Neural cell (in vitro differentiated cells): ENCODE measurements at regions not wholly inside any gene's neighbourhood (a gene's known extent, or its start where the extent isn't known, plus 50 kb on each side); places are given as distances from the start of the nearest gene placed in this dataset.
"Not testable (repeated sequence)": the region's sequence is repeated elsewhere in the genome, so short reads cannot be mapped to it uniquely, and the experiment has no call there.

Experiments
- H2AFZ ChIP-seq: fragments of 200-600, 300-800 bp; sonication (generic), shearing (Covaris generic); 2 replicates; pipeline ENCODE4 v1.6.0; 2014; ENCODE audit warnings: low read depth, mild to moderate bottlenecking, antibody characterized with exemption, low read length, moderate library complexity
- H3F3A ChIP-seq: fragments of 200-600 bp; shearing (Covaris generic); 2 replicates; pipeline ENCODE4 v1.6.1; 2016; ENCODE audit warnings: mild to moderate bottlenecking, moderate library complexity, mixed read lengths, antibody characterized with exemption, low read length; ENCODE audit not compliant: insufficient read depth, poor library complexity, severe bottlenecking
- H3K27ac ChIP-seq: fragments of 200-600, 300-800 bp; sonication (generic), shearing (Covaris generic); 2 replicates; pipeline ENCODE4 v1.5.1; 2014; ENCODE audit warnings: mild to moderate bottlenecking, low read length, moderate library complexity
- H3K27me3 ChIP-seq: fragments of 300-800, 200-600 bp; sonication (generic), shearing (Covaris generic); 2 replicates; pipeline ENCODE4 v1.6.0; 2014; ENCODE audit warnings: mild to moderate bottlenecking, low read depth, low read length, moderate library complexity; ENCODE audit not compliant: insufficient read depth
- H3K36me3 ChIP-seq: fragments of 300-800, 200-600 bp; sonication (generic), shearing (Covaris generic); 2 replicates; pipeline ENCODE4 v1.5.1; 2014; ENCODE audit warnings: mild to moderate bottlenecking, antibody characterized with exemption, low read length, moderate library complexity; ENCODE audit not compliant: insufficient read depth
- H3K4me2 ChIP-seq: fragments of 300-800, 200-600 bp; sonication (generic), shearing (Covaris generic); 2 replicates; pipeline ENCODE4 v1.6.0; 2014; ENCODE audit warnings: mild to moderate bottlenecking, low read length
- H3K4me3 ChIP-seq: fragments of 300-800, 200-600 bp; sonication (generic), shearing (Covaris generic); 2 replicates; pipeline ENCODE4 v1.5.1; 2014; ENCODE audit warnings: mild to moderate bottlenecking, low read length, moderate library complexity
- H3K79me2 ChIP-seq: fragments of 200-600 bp; shearing (Covaris generic); replicated peaks from 2 replicates; pipeline ENCODE4 v1.6.0; 2014; ENCODE audit warnings: mild to moderate bottlenecking, low read length, moderate library complexity; ENCODE audit not compliant: insufficient read depth
- H3K9ac ChIP-seq: fragments of 300-800, 200-600 bp; sonication (generic), shearing (Covaris generic); 2 replicates; pipeline ENCODE4 v1.6.1; 2016; ENCODE audit warnings: mild to moderate bottlenecking, low read length, mixed read lengths
- H3K9me2 ChIP-seq: fragments of 200-600 bp; shearing (Covaris generic); 2 replicates; pipeline ENCODE4 v1.6.1; 2016; ENCODE audit warnings: mild to moderate bottlenecking, low read length, mixed read lengths; ENCODE audit not compliant: insufficient read depth
- H3K9me3 ChIP-seq: fragments of 200-600, 300-800 bp; sonication (generic), shearing (Covaris generic); 2 replicates; pipeline ENCODE4 v1.6.1; 2016; ENCODE audit warnings: mild to moderate bottlenecking, mixed run types, low read length, moderate library complexity, mixed read lengths
- H4K20me1 ChIP-seq: fragments of 200-600 bp; shearing (Covaris generic); 2 replicates; pipeline ENCODE4 v1.6.1; 2016; ENCODE audit warnings: mild to moderate bottlenecking, mixed run types; ENCODE audit not compliant: insufficient read depth
- CTCF ChIP-seq: fragments of 450-650 bp; IDR thresholded peaks from 2 replicates; pipeline ENCODE4 v1.5.1; 2014; ENCODE audit warnings: antibody characterized with exemption, mild to moderate bottlenecking, moderate library complexity; ENCODE audit not compliant: poor library complexity, severe bottlenecking
- EP300 ChIP-seq: fragments of 450-650 bp; conservative IDR thresholded peaks from 2 replicates; pipeline ENCODE4 v1.6.1; 2014; ENCODE audit warnings: antibody characterized with exemption, mild to moderate bottlenecking, moderate library complexity; ENCODE audit not compliant: poor library complexity, severe bottlenecking
- EZH2 ChIP-seq: fragments of 200-600, 300-800 bp; shearing (Covaris generic), sonication (generic); IDR thresholded peaks from 2 replicates; pipeline ENCODE4 v1.6.1; 2014; ENCODE audit warnings: antibody characterized with exemption, low read length, borderline replicate concordance, mild to moderate bottlenecking; ENCODE audit not compliant: insufficient read depth, poor library complexity, severe bottlenecking
- MXI1 ChIP-seq: fragments of 450-650 bp; conservative IDR thresholded peaks from 2 replicates; pipeline ENCODE4 v1.6.1; 2014; ENCODE audit warnings: antibody characterized with exemption, mild to moderate bottlenecking; ENCODE audit not compliant: poor library complexity, severe bottlenecking
- POLR2AphosphoS5 ChIP-seq: IDR thresholded peaks from 2 replicates; pipeline ENCODE4 v1.6.1; 2012
- RAD21 ChIP-seq: fragments of 450-650 bp; conservative IDR thresholded peaks from 2 replicates; pipeline ENCODE4 v1.6.1; 2014; ENCODE audit warnings: antibody characterized with exemption, mild to moderate bottlenecking, moderate library complexity
- REST ChIP-seq: IDR thresholded peaks from 2 replicates; pipeline ENCODE4 v1.6.1; 2012; ENCODE audit warnings: borderline replicate concordance
- SMC3 ChIP-seq: fragments of 450-650 bp; conservative IDR thresholded peaks from 2 replicates; pipeline ENCODE4 v1.6.1; 2014; ENCODE audit warnings: antibody characterized with exemption, mild to moderate bottlenecking, moderate library complexity; ENCODE audit not compliant: poor library complexity
- TAF1 ChIP-seq: IDR thresholded peaks from 2 replicates; pipeline ENCODE4 v1.6.1; 2012; ENCODE audit warnings: low read depth

GRCh38 chr10:117629717-117630116 is 87.2 kb downstream of the EMX2 start:
- H3K36me3 ChIP-seq, H4K20me1 ChIP-seq, H3K9me3 ChIP-seq, H3K9me2 ChIP-seq, H3K79me2 ChIP-seq, H3K27me3 ChIP-seq, H3K4me3 ChIP-seq, H2AFZ ChIP-seq, H3K4me2 ChIP-seq, H3F3A ChIP-seq, H3K27ac ChIP-seq, H3K9ac ChIP-seq: not testable (repeated sequence)

GRCh38 chr10:117631276-117632145 is 89.0 kb downstream of the EMX2 start:
- Histone ChIP-seq H4K20me1 (no peaks in the 10 kb centered on the region), H3K9me2 (no peaks in the 10 kb centered on the region), H3K9ac (no peak overlapping the region), H3K36me3 (no peaks in the 10 kb centered on the region), H3F3A (no peaks in the 10 kb centered on the region), H3K4me2 (no peak overlapping the region), H3K27ac (no peak overlapping the region), H3K79me2 (no peaks in the 10 kb centered on the region), H3K4me3 (no peak overlapping the region), H2AFZ (no peak overlapping the region), H3K9me3 (no peaks in the 10 kb centered on the region), H3K27me3 (no peaks in the 10 kb centered on the region)
- TF ChIP-seq RAD21 (no peak), TAF1 (no peak), POLR2AphosphoS5 (no peak), EZH2 (no peak), EP300 (no peak)

- no peaks in the 10 kb centered on the region for H3F3A ChIP-seq
- H2AFZ ChIP-seq, result no peak overlapping the region
- H3K4me2 ChIP-seq, result no peak overlapping the region
- H3K27ac ChIP-seq, result no peak overlapping the region
- TF ChIP-seq MXI1, result no peak
- no peak for TF ChIP-seq RAD21
- no peak for TF ChIP-seq SMC3
- no peak for TF ChIP-seq CTCF
- no peak for TF ChIP-seq REST
- no peak for TF ChIP-seq EP300
- TF ChIP-seq TAF1, result no peak
- TF ChIP-seq POLR2AphosphoS5, result no peak
- no peak for TF ChIP-seq EZH2
- H3K27me3 ChIP-seq, result no peaks in the 10 kb centered on the region
- no peaks in the 10 kb centered on the region for H3K36me3 ChIP-seq
- H3K9me2 ChIP-seq, result no peaks in the 10 kb centered on the region
- H3K9me3 ChIP-seq, result no peaks in the 10 kb centered on the region
- no peaks in the 10 kb centered on the region for H3K79me2 ChIP-seq
- no peaks in the 10 kb centered on the region for H4K20me1 ChIP-seq
- no peak overlapping the region for H3K4me3 ChIP-seq
- H3K9ac ChIP-seq, result no peak overlapping the region
These were observed 89.9 kb downstream of the EMX2 start for GRCh38 chr10:117632406-117632805.
